NCI-H2107 (cell line): ENCODE measurements at regions not wholly inside any gene's neighbourhood (a gene's known extent, or its start where the extent isn't known, plus 50 kb on each side); places are given as distances from the start of the nearest gene placed in this dataset.

Source experiments
- DNase-seq: peaks from one replicate; lab custom pipeline; 2025; lab: John Stamatoyannopoulos, UW

DNA sequence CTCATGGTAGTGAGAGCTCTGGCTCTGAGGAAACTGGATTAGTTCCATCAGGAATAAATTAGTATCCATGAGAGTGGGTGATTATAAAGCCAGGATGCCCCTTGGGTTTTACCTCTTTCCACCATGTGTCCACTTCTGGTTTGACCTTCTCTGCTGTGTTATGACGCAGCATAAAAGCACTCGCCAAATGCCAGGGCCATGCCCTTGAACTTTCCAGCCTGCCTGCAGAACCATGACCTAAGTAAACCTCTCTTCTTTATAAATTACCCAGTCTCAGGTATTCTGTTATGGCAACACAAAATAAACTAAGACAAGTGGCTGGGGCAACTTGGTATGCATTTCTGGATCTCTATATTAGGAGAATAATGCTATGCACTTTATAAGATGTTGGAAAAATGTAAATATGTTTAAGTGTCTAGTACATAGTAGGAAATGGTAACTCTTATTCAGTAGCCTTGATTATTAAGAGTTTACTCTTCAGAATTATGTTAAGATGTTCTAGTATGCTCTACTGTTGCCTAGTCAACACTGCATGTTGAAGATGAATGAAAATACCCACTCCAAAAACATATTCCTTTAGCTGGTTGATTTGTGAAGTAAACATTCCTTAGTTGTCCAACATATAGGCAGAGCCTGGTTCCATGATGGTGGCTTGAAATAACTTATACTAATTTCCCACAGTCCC is 455.6 kb upstream of the TMPO start:
- DNase-seq, result no peak

DNA sequence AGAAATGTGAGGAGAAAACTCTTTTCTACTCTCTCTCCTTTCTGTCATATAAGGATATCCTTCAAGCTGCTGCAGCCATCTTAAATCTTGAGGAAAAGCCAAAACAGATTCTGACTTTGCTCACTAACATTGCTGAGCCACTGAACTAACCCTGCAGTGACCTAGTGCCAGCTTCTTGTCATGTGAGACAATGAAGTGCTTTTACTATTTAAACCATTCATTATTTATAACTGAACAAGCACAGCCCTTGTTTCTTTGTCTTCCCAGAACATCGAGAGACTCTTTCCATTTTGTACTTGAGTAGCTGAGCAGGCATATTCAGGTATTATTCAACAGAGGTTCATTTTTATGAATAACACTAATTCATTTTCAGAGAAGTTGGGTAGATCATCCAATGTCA is 455.0 kb upstream of the TMPO start:
- no peak for DNase-seq

DNA sequence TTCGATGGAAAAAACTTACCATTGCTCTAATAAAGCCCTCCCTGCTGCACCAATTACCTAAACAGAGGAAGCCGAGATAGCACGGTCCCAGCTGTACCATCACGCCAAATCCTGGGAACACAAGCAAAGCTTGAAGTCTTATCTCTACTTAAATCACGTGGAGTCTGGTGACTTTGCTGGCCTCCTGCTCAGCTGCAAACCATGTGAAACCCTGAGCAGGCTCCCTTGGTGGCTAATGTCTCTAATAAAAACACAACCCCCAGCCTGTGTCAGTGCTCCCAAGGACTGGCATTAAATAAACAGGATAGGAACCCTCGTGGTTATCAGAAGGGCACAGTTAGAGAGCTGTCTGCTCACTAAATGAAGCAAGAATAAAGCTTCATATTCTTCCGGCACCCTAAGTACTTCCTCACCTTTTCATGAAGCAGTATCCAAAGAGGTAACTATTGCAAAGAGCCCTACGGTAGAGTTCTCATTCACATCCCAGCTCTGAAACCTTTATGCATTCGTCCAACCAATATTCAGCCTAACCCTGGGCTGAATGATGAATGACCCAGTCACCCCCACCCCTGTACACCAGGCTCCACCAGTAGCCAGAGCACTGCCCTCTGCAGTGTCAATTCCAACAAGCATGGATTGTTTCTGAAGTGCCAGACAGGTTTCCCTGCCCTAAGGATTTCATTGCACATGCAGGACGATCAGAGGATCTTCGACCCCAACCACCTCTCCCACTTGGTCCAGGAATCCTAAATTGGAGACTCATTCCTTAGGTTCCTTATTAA is 452.7 kb upstream of the TMPO start:
- DNase-seq, result no peak

DNA sequence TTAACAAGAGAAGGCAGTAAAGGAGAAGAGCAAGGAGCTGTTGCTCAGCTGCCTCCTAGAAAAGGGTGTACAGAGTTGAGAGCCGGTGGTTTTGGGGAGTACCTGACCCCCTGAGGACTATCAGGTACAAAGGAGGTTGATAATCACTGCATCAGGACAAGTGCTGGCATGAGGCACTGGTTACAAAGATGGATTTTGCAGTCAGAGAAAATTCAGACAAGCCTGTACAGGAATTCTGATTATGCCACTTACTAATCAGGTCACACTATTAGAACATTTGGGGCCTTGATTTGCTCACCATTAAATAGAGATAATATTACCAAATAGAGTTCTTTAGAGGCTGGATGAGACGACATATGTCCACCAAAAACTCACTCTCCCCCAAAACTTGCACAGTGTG is 450.9 kb upstream of the TMPO start:
- DNase-seq, result no peak

GRCh38 chr12:98067795-98068194 is 447.6 kb upstream of the TMPO start:
- DNase-seq, result no peak

DNA sequence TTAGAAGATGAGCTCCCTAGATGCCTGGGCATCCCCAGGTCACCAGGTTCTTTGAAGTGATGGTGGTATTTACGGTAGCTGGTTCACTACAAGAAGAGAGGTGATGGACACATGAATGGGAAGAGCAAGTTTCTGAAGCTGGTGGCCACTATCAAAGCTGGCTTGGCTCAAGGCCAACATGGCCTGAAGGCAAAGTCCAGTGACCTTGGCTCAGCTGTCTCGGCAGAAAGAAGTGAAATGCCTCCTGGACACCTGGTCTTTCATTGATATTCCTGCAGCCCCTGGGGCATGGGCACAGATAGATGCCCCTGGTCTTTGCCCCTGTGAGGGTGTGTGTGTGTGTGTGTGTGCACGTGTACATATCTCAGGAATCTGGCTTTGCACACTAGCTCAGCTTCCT is 441.8 kb upstream of the TMPO start:
- no peak for DNase-seq

DNA sequence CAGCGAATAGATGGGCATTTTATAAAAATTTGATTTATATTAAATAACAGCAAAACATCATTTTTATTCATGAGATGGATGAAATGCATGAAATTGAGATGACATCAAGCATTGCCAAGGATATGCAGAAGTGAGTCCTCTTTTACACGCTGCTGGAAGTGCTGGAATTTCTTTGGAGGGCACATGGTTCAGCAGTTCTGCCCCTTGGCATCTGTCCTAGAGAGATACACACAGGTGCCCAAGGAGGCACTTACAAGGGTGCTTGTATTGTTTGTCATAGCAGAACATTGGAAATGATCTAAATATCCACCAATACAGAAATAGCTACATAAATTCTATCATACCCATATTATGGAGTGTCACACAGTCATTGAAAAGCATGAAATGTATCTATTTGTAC is 441.1 kb upstream of the TMPO start:
- DNase-seq, result no peak

- no peak for DNase-seq
These were observed 431.0 kb upstream of the TMPO start for GRCh38 chr12:98084391-98084790.

- DNase-seq, result no peak
These were observed 430.2 kb upstream of the TMPO start for GRCh38 chr12:98085046-98085755.

- no peak for DNase-seq
These were observed 424.7 kb upstream of the TMPO start for GRCh38 chr12:98090731-98091130.

- DNase-seq, result no peak
These were observed 419.0 kb upstream of the TMPO start for GRCh38 chr12:98096436-98096835.

- DNase-seq, result no peak
These were observed 409.2 kb upstream of the TMPO start for GRCh38 chr12:98106031-98106683.

DNA sequence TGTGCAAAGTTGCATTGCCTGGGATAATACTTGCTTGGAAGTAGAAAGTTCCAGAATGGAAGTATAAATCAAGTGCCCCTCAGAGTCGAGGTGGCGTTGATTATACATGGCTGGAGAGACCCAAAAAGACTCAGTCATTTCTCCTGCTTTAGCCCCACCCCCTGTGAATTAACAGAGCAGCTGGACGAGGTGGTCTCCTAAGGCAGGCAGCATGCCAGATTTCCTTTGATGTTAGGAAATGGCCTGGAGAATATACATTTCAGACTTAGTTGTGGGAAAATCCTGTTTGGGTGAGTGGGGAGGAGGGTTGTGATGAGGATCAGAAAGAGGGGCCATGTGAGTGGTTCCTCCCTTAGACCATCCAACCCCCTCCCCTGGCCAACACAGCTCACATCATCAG is 406.1 kb upstream of the TMPO start:
- DNase-seq, result no peak

- DNase-seq, result no peak
These were observed 404.9 kb upstream of the TMPO start for GRCh38 chr12:98110536-98110935.

- DNase-seq, result no peak
These were observed 401.8 kb upstream of the TMPO start for GRCh38 chr12:98113548-98113947.

DNA sequence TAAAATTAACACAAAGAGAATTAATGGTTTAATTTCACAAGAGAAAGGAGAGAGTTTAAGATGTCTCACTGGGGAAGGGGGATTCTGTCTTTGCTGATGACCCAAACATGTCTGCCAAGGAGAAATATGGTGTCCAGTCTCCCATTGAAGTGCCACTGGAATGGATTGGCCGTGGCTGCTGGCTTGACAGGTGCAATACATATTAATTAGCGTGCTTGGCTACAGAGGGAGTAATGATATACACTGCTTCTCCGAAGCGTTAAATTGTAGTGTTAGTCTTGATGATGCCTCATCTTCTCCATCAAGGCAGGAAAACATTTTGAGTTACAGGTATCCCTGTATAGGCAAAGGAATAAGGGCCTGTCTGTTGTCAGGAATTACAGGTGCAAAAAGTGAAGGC is 393.4 kb upstream of the TMPO start:
- DNase-seq, result no peak

DNA sequence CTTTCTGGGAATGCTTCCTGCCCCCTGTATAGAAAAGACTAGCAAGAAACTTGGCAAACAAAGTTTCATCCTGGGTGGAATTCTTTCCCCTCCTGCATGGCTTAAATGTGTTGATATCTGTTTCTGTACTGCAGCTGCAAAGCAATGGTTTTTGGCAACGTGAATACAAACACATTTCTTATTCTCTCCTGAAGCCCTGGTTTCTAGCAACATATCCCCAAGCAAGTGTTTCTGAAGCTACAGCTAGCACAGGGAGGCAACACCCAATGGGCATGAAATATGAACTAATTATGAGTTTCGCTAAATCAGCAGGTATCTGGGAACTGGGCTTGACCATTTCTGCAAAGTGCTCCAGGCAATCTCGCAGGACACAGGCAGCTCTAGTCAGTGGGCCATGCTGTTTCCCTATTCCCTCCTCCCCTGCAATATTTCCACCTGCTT is 392.3 kb upstream of the TMPO start:
- no peak for DNase-seq

DNA sequence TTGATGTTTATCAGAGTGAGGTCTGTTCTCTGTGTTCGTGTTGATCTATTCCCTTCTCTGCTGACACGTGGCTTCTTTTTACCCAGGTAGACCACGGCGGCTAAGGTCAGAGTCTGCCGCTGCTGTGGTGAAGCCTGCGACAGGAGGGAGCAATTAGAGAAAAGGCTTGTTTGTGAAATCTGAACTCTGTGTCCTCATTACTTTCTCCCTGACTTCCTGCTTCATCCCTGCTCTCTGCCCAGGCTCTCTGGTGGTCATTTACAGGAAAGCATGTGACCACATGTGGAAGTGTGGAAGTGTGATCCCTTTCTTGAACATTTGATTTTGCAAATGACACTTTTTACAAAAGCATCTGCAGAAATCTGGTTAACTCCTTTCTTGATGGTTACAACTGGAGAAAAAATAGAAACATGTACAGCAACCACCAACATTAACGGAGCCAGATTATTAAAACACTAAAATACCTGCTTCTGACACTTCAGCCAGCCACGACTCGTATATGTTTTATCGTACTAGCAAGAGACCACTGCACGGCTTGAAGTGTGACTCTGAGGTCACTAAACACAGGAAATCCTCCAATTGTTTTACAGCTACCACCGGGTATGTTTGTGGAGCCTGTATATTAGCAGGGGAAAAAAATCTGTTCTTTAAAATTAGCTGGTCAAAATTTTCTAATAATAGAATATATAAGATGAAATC is 388.6 kb upstream of the TMPO start:
- no peak for DNase-seq

DNA sequence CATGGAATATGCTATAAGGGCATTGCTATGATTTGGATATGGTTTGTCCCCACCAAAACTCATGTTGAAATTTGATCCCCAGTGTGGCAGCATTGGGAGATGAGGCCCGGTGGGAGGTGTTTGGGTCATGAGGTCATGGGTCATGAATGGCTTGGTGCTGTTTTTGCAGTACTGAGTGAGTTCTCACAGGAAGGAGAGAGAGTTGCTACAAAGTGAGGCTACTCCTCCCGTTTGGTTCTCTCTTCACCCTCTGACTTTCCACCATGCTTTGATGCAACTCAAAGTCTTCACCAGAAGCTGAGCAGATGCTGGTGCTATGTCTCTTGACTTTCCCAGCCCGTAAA is 388.1 kb upstream of the TMPO start:
- DNase-seq, result no peak

GRCh38 chr12:98127854-98128253 is 387.5 kb upstream of the TMPO start:
- no peak for DNase-seq

- DNase-seq, result no peak
These were observed 378.8 kb upstream of the TMPO start for GRCh38 chr12:98136544-98136943.

- no peak for DNase-seq
These were observed 378.1 kb upstream of the TMPO start for GRCh38 chr12:98137278-98137677.
